ENCODE measurements at regions not wholly inside any gene's neighbourhood (a gene's known extent, or its start where the extent isn't known, plus 50 kb on each side); places are given as distances from the start of the nearest gene placed in this dataset.

- no peaks in the 10 kb centered on the region; the same call in 1 of the 2 replicates for H3K4me1 ChIP-seq (ENCODE audit: control insufficient read depth, insufficient read depth, low read length)
- DNase-seq (ENCODE audit: low read depth, low spot score) (no peak), ATAC-seq (no peak)
- BruUV-seq (replicated peaks): no TSS peak
- H3K4me3 ChIP-seq (ENCODE audit: low read depth in 2 of 2, low read length in 2 of 2): no peak overlapping the region
- H3K27ac ChIP-seq (ENCODE audit: low read length): no peak overlapping the region
- H3K36me3 ChIP-seq (ENCODE audit: control insufficient read depth, insufficient read depth, low read length): no peaks in the 10 kb centered on the region
- H3K27me3 ChIP-seq (ENCODE audit: control insufficient read depth, insufficient read depth, low read length): no peaks in the 10 kb centered on the region
- ChIA-PET CTCF (no interaction called here), POLR2A (no interaction called here)
- intact Hi-C loops (cut with micrococcal nuclease; ENCODE audit: unreplicated experiment) (no loop called here), in situ Hi-C loops (cut with HindIII; ENCODE audit: low pct_unique_long_range_greater_than_20kb, low sequenced_read_pairs) (no loop called here)
- TF ChIP-seq SIN3A (IDR thresholded peaks at IDR 0.05; ENCODE audit: borderline replicate concordance, insufficient read depth, low read depth, low read length): no peak
- TF ChIP-seq, protein P1, sequence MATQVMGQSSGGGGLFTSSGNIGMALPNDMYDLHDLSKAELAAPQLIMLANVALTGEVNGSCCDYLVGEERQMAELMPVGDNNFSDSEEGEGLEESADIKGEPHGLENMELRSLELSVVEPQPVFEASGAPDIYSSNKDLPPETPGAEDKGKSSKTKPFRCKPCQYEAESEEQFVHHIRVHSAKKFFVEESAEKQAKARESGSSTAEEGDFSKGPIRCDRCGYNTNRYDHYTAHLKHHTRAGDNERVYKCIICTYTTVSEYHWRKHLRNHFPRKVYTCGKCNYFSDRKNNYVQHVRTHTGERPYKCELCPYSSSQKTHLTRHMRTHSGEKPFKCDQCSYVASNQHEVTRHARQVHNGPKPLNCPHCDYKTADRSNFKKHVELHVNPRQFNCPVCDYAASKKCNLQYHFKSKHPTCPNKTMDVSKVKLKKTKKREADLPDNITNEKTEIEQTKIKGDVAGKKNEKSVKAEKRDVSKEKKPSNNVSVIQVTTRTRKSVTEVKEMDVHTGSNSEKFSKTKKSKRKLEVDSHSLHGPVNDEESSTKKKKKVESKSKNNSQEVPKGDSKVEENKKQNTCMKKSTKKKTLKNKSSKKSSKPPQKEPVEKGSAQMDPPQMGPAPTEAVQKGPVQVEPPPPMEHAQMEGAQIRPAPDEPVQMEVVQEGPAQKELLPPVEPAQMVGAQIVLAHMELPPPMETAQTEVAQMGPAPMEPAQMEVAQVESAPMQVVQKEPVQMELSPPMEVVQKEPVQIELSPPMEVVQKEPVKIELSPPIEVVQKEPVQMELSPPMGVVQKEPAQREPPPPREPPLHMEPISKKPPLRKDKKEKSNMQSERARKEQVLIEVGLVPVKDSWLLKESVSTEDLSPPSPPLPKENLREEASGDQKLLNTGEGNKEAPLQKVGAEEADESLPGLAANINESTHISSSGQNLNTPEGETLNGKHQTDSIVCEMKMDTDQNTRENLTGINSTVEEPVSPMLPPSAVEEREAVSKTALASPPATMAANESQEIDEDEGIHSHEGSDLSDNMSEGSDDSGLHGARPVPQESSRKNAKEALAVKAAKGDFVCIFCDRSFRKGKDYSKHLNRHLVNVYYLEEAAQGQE (IDR thresholded peaks at IDR 0.05; ENCODE audit: insufficient read depth in 1 of 2, low read depth in 2 of 2, low read length in 1 of 2): no peak
- TF ChIP-seq TCF7L2 (IDR thresholded peaks at IDR 0.05; ENCODE audit: low read depth, low read length): no peak
- no peak for TF ChIP-seq POLR2AphosphoS5 (IDR thresholded peaks at IDR 0.05; ENCODE audit: low read depth, low read length)
- TF ChIP-seq, protein P2, sequence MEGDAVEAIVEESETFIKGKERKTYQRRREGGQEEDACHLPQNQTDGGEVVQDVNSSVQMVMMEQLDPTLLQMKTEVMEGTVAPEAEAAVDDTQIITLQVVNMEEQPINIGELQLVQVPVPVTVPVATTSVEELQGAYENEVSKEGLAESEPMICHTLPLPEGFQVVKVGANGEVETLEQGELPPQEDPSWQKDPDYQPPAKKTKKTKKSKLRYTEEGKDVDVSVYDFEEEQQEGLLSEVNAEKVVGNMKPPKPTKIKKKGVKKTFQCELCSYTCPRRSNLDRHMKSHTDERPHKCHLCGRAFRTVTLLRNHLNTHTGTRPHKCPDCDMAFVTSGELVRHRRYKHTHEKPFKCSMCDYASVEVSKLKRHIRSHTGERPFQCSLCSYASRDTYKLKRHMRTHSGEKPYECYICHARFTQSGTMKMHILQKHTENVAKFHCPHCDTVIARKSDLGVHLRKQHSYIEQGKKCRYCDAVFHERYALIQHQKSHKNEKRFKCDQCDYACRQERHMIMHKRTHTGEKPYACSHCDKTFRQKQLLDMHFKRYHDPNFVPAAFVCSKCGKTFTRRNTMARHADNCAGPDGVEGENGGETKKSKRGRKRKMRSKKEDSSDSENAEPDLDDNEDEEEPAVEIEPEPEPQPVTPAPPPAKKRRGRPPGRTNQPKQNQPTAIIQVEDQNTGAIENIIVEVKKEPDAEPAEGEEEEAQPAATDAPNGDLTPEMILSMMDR (IDR thresholded peaks at IDR 0.05): no peak
- H3K9me3 ChIP-seq (ENCODE audit: control insufficient read depth, insufficient read depth, low read depth, low read length): no peaks in the 10 kb centered on the region
Observed at GRCh38 chr9:88772575-88772974, 218.7 kb upstream of the S1PR3 start.

GRCh38 chr9:88773126-88773525 is 218.1 kb upstream of the S1PR3 start:
- Histone ChIP-seq H3K9me3 (ENCODE audit: control insufficient read depth, insufficient read depth, low read depth, low read length) (no peaks in the 10 kb centered on the region), H3K27ac (ENCODE audit: low read length) (no peak overlapping the region), H3K36me3 (ENCODE audit: control insufficient read depth, insufficient read depth, low read length) (no peaks in the 10 kb centered on the region), H3K4me1 (ENCODE audit: control insufficient read depth, insufficient read depth, low read length) (no peaks in the 10 kb centered on the region; the same call in 1 of the 2 replicates), H3K27me3 (ENCODE audit: control insufficient read depth, insufficient read depth, low read length) (no peaks in the 10 kb centered on the region), H3K4me3 (ENCODE audit: low read depth in 2 of 2, low read length in 2 of 2) (no peak overlapping the region)
- ChIA-PET POLR2A (no interaction called here), CTCF (no interaction called here)
- ATAC-seq (no peak), DNase-seq (ENCODE audit: low read depth, low spot score) (no peak)
- TF ChIP-seq POLR2AphosphoS5 (IDR thresholded peaks at IDR 0.05; ENCODE audit: low read depth, low read length): no peak
- no peak for TF ChIP-seq TCF7L2 (IDR thresholded peaks at IDR 0.05; ENCODE audit: low read depth, low read length)
- TF ChIP-seq, protein P2 (IDR thresholded peaks at IDR 0.05): no peak
- no peak for TF ChIP-seq SIN3A (IDR thresholded peaks at IDR 0.05; ENCODE audit: borderline replicate concordance, insufficient read depth, low read depth, low read length)
- TF ChIP-seq, protein P1 (IDR thresholded peaks at IDR 0.05; ENCODE audit: insufficient read depth in 1 of 2, low read depth in 2 of 2, low read length in 1 of 2): no peak
- in situ Hi-C loops (cut with HindIII; ENCODE audit: low pct_unique_long_range_greater_than_20kb, low sequenced_read_pairs) (no loop called here), intact Hi-C loops (cut with micrococcal nuclease; ENCODE audit: unreplicated experiment) (no loop called here)
- no TSS peak for BruUV-seq (replicated peaks)
